Endothelial cell of umbilical vein (primary cell): ENCODE measurements at regions not wholly inside any gene's neighbourhood (a gene's known extent, or its start where the extent isn't known, plus 50 kb on each side); places are given as distances from the start of the nearest gene placed in this dataset.

Experiments used
- CTCF ChIP-seq, 2 donors: IDR thresholded peaks; 1 replicate in 1 of 2; 2 replicates in 1 of 2; pipeline ENCODE4 v1.5.1; 2011; ENCODE audit warnings: low read length in 2 of 2, mild to moderate bottlenecking in 2 of 2, moderate library complexity in 2 of 2, control low read depth in 1 of 2, inconsistent platforms in 1 of 2, low read depth in 1 of 2; ENCODE audit not compliant: insufficient read depth in 1 of 2; ENCODE audit errors: extremely low read depth in 1 of 2
- EZH2 ChIP-seq: IDR thresholded peaks from 2 replicates; pipeline ENCODE4 v1.6.1; 2012; ENCODE audit warnings: borderline replicate concordance, low read depth, mild to moderate bottlenecking, moderate library complexity, low read length, inconsistent platforms; ENCODE audit not compliant: severe bottlenecking
- FOS ChIP-seq: IDR thresholded peaks from 2 replicates; pipeline ENCODE4 v1.6.1; 2011; ENCODE audit warnings: mild to moderate bottlenecking, low read length, moderate library complexity, borderline replicate concordance; ENCODE audit not compliant: insufficient read depth
- JUN ChIP-seq: IDR thresholded peaks from 2 replicates; pipeline ENCODE4 v1.6.1; 2011; ENCODE audit warnings: borderline replicate concordance, low read depth; ENCODE audit not compliant: insufficient read length, insufficient read depth
- MAX ChIP-seq: IDR thresholded peaks from 2 replicates; pipeline ENCODE4 v1.6.1; 2011; ENCODE audit not compliant: insufficient read depth, insufficient read length
- MYC ChIP-seq: IDR thresholded peaks from one replicate; pipeline ENCODE4 v1.6.1; 2011; ENCODE audit warnings: mild to moderate bottlenecking, low read depth, low read length
- POLR2A ChIP-seq: IDR thresholded peaks from 2 replicates; pipeline ENCODE4 v1.6.1; 2012; ENCODE audit warnings: low read depth, mild to moderate bottlenecking, control low read depth, low read length
- POLR2AphosphoS5 ChIP-seq: IDR thresholded peaks from 2 replicates; pipeline ENCODE4 v1.6.1; 2012; ENCODE audit warnings: low read depth, mild to moderate bottlenecking, control low read depth, low read length, moderate library complexity; ENCODE audit not compliant: insufficient read depth

GRCh38 chr20:43846516-43846905 is 68.1 kb upstream of the TOX2 start:
- no peak for TF ChIP-seq CTCF (IDR thresholded peaks at IDR 0.05; ENCODE audit: extremely low read depth in 1 of 2, insufficient read depth in 1 of 2, low read depth in 1 of 2, low read length in 2 of 2)
- TF ChIP-seq POLR2AphosphoS5 = no peak
- no peak for TF ChIP-seq FOS
- no peak for TF ChIP-seq MAX
- TF ChIP-seq POLR2A = no peak
- no peak for TF ChIP-seq JUN
- no peak for TF ChIP-seq EZH2
- TF ChIP-seq MYC = no peak
